Erythroblast (primary cell): ENCODE measurements at regions not wholly inside any gene's neighbourhood (a gene's known extent, or its start where the extent isn't known, plus 50 kb on each side); places are given as distances from the start of the nearest gene placed in this dataset.

ENCODE experiments used
- GATA1 ChIP-seq: IDR thresholded peaks from 2 replicates; pipeline ENCODE4 v1.6.1; 2011; ENCODE audit warnings: low read depth, mild to moderate bottlenecking, control low read depth, low read length, moderate library complexity
- POLR2A ChIP-seq: IDR thresholded peaks from 2 replicates; pipeline ENCODE4 v1.6.1; 2011; ENCODE audit warnings: mild to moderate bottlenecking, low read length

DNA sequence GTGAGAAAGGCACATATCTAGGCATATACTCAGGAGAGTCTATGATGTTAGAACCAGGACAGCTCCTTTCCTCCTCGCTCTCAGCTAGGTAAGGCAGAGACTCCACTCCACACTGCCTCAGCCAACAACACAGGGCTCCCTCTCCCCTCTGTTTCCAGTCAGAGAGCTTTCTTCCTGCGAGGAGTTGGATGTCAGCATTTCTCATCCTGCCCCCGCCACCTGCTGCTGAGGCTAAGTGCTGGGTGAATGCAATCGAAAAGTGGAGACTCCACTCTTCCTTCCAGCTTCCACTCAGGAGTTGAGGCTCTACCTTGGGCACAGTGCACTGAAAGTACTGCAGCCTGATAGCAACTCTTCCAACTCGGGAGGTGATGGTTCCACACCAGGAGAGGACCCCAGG lies 177.2 kb upstream of the RAB6C start:
- TF ChIP-seq POLR2A (no peak), GATA1 (no peak)
